ENCODE measurements at regions not wholly inside any gene's neighbourhood (a gene's known extent, or its start where the extent isn't known, plus 50 kb on each side); places are given as distances from the start of the nearest gene placed in this dataset.

GRCh38 chr10:90396721-90397120 lies 461.1 kb downstream of the HTR7 start:
- Histone ChIP-seq H3K27ac (no peak overlapping the region), H3K9ac (ENCODE audit: low read depth in 2 of 2, low read length in 2 of 2) (no peak overlapping the region), H3K4me3 (no peak overlapping the region), H3K27me3 (no peaks in the 10 kb centered on the region), H3K4me1 (no peaks in the 10 kb centered on the region), H3K9me3 (no peaks in the 10 kb centered on the region), H3K36me3 (no peaks in the 10 kb centered on the region)
- DNase-seq, result no peak
- TF ChIP-seq CTCF (IDR thresholded peaks at IDR 0.05), result no peak
- intact Hi-C loops (cut with DNase I), result no loop called here

- DNase-seq, result no peak
- Histone ChIP-seq H3K9ac (ENCODE audit: low read depth in 2 of 2, low read length in 2 of 2) (no peak overlapping the region), H3K9me3 (no peaks in the 10 kb centered on the region), H3K36me3 (no peaks in the 10 kb centered on the region), H3K27ac (no peak overlapping the region), H3K27me3 (no peaks in the 10 kb centered on the region), H3K4me1 (no peaks in the 10 kb centered on the region), H3K4me3 (no peak overlapping the region)
- no peak for TF ChIP-seq CTCF (IDR thresholded peaks at IDR 0.05)
- intact Hi-C loops (cut with DNase I), result no loop called here
These were observed 459.3 kb downstream of the HTR7 start for GRCh38 chr10:90398566-90398965.

- Histone ChIP-seq H3K4me1 (no peaks in the 10 kb centered on the region), H3K36me3 (no peaks in the 10 kb centered on the region), H3K27ac (no peak overlapping the region), H3K9ac (ENCODE audit: low read depth in 2 of 2, low read length in 2 of 2) (no peak overlapping the region), H3K9me3 (no peaks in the 10 kb centered on the region), H3K27me3 (no peaks in the 10 kb centered on the region), H3K4me3 (no peak overlapping the region)
- no peak for DNase-seq
- TF ChIP-seq CTCF (IDR thresholded peaks at IDR 0.05), result no peak
- intact Hi-C loops (cut with DNase I), result no loop called here
These were observed 458.1 kb downstream of the HTR7 start for GRCh38 chr10:90399782-90400181.

- H3K36me3 ChIP-seq, result no peaks in the 10 kb centered on the region
- H3K9ac ChIP-seq (ENCODE audit: low read depth in 2 of 2, low read length in 2 of 2), result no peak overlapping the region
- H3K4me1 ChIP-seq, result no peaks in the 10 kb centered on the region
- intact Hi-C loops (cut with DNase I), result no loop called here
- no peak for TF ChIP-seq CTCF (IDR thresholded peaks at IDR 0.05)
- H3K27me3 ChIP-seq, result no peaks in the 10 kb centered on the region
- H3K9me3 ChIP-seq, result no peaks in the 10 kb centered on the region
- H3K4me3 ChIP-seq, result no peak overlapping the region
- H3K27ac ChIP-seq, result no peak overlapping the region
- no peak for DNase-seq
These were observed 454.4 kb downstream of the HTR7 start for GRCh38 chr10:90403211-90404000.

GRCh38 chr10:90407131-90407530 lies 450.7 kb downstream of the HTR7 start:
- intact Hi-C loops (cut with DNase I), result no loop called here
- no peak overlapping the region for H3K4me3 ChIP-seq
- no peak overlapping the region for H3K27ac ChIP-seq
- H3K9me3 ChIP-seq, result no peaks in the 10 kb centered on the region
- no peaks in the 10 kb centered on the region for H3K36me3 ChIP-seq
- no peak for TF ChIP-seq CTCF (IDR thresholded peaks at IDR 0.05)
- H3K4me1 ChIP-seq, result no peaks in the 10 kb centered on the region
- H3K9ac ChIP-seq (ENCODE audit: low read depth in 2 of 2, low read length in 2 of 2), result no peak overlapping the region
- no peak for DNase-seq
- H3K27me3 ChIP-seq, result no peaks in the 10 kb centered on the region
